ENCODE measurements at regions not wholly inside any gene's neighbourhood (a gene's known extent, or its start where the extent isn't known, plus 50 kb on each side); places are given as distances from the start of the nearest gene placed in this dataset.

DNA sequence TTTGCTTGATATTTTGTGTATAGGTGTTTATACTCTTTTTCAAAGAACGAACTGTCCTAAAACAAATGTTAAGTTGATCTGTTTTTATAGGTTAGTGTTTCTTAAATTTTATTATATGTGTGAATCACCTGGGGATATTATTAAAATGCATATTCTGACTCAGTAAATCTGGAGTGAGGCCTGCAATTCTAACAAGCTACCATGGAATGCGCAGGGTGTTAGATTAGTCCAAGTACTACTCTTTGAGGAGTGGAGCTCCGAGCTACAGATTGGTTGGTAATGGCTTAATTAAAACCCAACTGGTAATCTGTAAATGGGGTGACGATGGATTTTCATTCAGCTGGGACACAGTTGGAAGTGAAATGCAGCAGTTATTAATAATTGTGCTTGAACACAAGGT is 214.1 kb upstream of the UFM1 start:
- no peak for TF ChIP-seq CTCF (IDR thresholded peaks at IDR 0.05)
- no peak for TF ChIP-seq POLR2A (IDR thresholded peaks at IDR 0.05)

All from adrenal gland (tissue), 5 donors.